GM06990 (cell line): ENCODE measurements at regions not wholly inside any gene's neighbourhood (a gene's known extent, or its start where the extent isn't known, plus 50 kb on each side); places are given as distances from the start of the nearest gene placed in this dataset.

Experiments used
- DNase-seq: peaks from one replicate; pipeline ENCODE4 v3.0.0-alpha.2; 2011; ENCODE audit not compliant: insufficient read length; ENCODE audit errors: extremely low read depth
- H3K27me3 ChIP-seq: replicated peaks from 2 replicates; pipeline ENCODE4 v1.6.0; 2011; ENCODE audit warnings: low read length; ENCODE audit not compliant: control insufficient read depth, insufficient read depth
- H3K36me3 ChIP-seq: 2 replicates; pipeline ENCODE4 v1.5.1; 2011; ENCODE audit warnings: low read length; ENCODE audit not compliant: control insufficient read depth, insufficient read depth
- H3K4me3 ChIP-seq: replicated peaks from 2 replicates; pipeline ENCODE4 v1.5.1; 2011; ENCODE audit warnings: low read depth, mild to moderate bottlenecking, control low read depth, low read length
- TF ChIP-seq, protein P1 (sequence below): IDR thresholded peaks from 2 replicates; pipeline ENCODE4 v1.5.1; 2011; ENCODE audit warnings: low read length, control low read depth, mild to moderate bottlenecking, inconsistent platforms; ENCODE audit not compliant: insufficient read depth, poor library complexity, severe bottlenecking

DNA sequence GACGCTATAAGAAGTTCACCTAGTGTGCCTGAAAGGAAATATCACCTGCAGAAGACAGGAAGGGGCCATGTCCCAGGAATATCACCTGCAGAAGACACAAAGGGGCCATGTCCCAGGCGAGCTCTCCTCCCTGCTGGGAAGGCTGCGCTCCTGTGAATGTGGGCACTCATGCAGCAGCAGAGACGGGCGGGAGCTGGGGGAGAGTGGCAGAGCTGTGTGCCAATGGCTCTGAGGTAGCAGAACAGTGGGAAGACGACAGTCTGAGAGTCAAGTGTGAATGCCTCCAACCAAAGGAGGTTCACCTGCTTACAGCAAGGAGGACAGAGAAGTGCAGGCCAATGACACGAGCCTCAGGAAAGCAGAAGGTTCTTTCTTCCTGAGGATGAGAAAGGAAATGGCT is 117.9 kb upstream of the SALL3 start:
- no peak for DNase-seq
- no peak overlapping the region for H3K4me3 ChIP-seq
- TF ChIP-seq, protein P1, sequence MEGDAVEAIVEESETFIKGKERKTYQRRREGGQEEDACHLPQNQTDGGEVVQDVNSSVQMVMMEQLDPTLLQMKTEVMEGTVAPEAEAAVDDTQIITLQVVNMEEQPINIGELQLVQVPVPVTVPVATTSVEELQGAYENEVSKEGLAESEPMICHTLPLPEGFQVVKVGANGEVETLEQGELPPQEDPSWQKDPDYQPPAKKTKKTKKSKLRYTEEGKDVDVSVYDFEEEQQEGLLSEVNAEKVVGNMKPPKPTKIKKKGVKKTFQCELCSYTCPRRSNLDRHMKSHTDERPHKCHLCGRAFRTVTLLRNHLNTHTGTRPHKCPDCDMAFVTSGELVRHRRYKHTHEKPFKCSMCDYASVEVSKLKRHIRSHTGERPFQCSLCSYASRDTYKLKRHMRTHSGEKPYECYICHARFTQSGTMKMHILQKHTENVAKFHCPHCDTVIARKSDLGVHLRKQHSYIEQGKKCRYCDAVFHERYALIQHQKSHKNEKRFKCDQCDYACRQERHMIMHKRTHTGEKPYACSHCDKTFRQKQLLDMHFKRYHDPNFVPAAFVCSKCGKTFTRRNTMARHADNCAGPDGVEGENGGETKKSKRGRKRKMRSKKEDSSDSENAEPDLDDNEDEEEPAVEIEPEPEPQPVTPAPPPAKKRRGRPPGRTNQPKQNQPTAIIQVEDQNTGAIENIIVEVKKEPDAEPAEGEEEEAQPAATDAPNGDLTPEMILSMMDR: no peak
- H3K27me3 ChIP-seq: no peaks in the 10 kb centered on the region
- H3K36me3 ChIP-seq: no peaks in the 10 kb centered on the region

DNA sequence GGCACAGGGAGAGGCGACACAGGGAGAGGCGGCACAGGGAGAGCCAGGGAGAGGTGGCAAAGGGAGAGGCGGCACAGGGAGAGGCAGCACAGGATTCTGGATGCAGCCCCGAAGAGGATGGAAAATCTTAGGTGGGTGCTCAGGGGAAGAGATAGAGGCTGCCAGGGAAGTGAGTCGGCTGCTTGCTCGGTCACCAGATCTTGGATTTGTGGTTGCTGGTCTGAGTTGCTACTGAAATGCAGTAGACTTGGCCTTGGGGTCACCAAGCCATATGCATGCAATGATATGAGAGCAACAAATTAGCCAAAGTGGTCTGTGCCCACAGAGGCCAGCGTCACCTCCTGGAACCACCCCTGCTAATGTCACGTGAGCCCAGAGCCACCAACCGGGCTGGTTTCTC is 117.2 kb upstream of the SALL3 start:
- Histone ChIP-seq H3K4me3 (no peak overlapping the region), H3K36me3 (no peaks in the 10 kb centered on the region)

DNA sequence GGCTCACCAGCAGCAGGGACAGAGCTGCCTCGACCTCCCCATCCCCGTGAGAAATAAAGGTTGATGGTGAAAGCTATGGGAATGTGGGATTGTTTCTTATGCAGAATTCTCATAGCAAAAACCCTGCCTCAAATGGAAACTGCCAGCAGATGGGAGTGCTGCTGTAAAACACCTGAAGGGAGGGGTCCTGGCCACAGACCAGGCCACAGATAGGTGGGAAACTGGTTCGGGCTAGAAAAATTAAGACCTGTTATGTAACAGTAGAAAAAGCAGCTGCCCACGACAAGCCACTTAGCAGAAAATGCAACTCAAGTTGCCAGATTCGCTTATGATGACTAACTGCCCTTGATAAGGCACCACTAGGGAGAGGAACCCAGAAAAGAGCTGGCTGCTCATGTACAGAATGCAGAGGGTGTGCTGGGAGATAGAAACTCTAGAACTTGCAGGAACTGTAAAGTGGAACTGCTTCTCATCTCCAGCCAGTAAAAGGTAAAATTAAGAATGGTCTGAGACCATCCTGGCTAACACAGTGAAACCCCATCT is 114.5 kb upstream of the SALL3 start:
- DNase-seq: no peak
- Histone ChIP-seq H3K4me3 (no peak overlapping the region), H3K27me3 (no peaks in the 10 kb centered on the region), H3K36me3 (no peaks in the 10 kb centered on the region)
- TF ChIP-seq, protein P1: no peak

More for the DNA sequence above, 117.2 kb upstream of the SALL3 start:
- no peak for DNase-seq
- no peaks in the 10 kb centered on the region for H3K27me3 ChIP-seq
- TF ChIP-seq, protein P1: no peak

DNA sequence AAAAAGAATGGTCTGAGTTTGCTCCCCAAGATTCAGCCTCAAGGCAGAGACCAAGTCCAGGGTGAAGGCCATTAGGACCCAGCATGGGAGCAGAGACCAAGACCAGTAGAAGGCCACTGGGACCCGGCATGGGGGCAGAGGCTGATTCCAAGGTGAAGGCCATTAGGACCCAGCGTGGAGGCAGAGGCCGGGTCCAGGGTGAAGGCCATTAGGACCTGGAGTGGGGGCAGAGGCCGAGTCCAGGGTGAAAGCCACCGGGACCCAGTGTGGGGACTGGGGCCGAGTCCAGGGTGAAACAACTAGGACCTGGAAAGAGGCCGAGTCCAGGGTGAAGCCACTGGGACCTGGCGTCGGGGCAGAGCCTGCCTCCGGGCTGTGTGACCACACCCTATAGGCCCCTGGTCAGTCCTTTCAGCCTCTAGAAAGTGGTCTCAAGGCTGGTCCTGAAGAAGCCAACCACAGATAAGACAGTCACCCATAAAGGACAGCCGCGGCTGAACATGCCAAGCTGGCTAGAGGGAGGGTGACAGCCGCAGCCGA is 113.8 kb upstream of the SALL3 start:
- no peak for DNase-seq
- Histone ChIP-seq H3K27me3 (no peaks in the 10 kb centered on the region), H3K36me3 (no peaks in the 10 kb centered on the region), H3K4me3 (no peak overlapping the region)
- TF ChIP-seq, protein P1: no peak

DNA sequence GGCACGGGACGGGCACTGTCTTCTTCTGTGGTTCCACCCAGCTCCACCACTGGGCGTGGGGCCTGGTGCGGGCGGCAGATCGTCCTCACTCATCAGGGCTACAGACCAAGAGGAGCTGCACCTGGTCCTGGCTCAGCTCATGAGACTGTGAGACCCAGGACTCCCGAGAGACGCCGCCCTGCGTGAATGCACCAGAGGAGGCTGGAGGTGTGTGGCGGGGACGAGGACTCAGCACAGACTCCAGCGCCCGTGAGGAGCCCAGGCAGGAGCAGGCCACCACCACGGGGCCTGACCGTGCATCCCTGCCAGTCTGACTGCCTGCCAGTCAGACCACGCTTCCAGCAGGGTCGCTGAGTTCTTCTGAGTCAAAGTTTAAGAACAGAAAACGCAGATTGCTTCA is 112.5 kb upstream of the SALL3 start:
- Histone ChIP-seq H3K4me3 (no peak overlapping the region), H3K27me3 (no peaks in the 10 kb centered on the region), H3K36me3 (no peaks in the 10 kb centered on the region)
- TF ChIP-seq, protein P1: no peak
- no peak for DNase-seq
